A204.1 (cell line): ENCODE measurements at regions not wholly inside any gene's neighbourhood (a gene's known extent, or its start where the extent isn't known, plus 50 kb on each side); places are given as distances from the start of the nearest gene placed in this dataset.

ENCODE experiments used
- FAIRE-seq: peaks from 2 replicates; lab custom pipeline; 2012; peaks lifted over from hg19 to GRCh38; lab: Jason Lieb, UNC

- no peak for FAIRE-seq
Observed at GRCh38 chr2:146873056-146873455, 971.8 kb upstream of the ACVR2A start.

- no peak for FAIRE-seq
Observed at GRCh38 chr2:146870691-146871090, 974.1 kb upstream of the ACVR2A start.

GRCh38 chr2:146869328-146869727 is 975.5 kb upstream of the ACVR2A start:
- FAIRE-seq = no peak

GRCh38 chr2:146868051-146868450 is 976.8 kb upstream of the ACVR2A start:
- no peak for FAIRE-seq

GRCh38 chr2:146867477-146867986 is 977.3 kb upstream of the ACVR2A start:
- no peak for FAIRE-seq

GRCh38 chr2:146853741-146854444 is 990.9 kb upstream of the ACVR2A start:
- no peak for FAIRE-seq

- no peak for FAIRE-seq
Observed at GRCh38 chr2:146852661-146853060, 992.2 kb upstream of the ACVR2A start.

- FAIRE-seq = no peak
Observed at GRCh38 chr2:146850746-146851145, 994.1 kb upstream of the ACVR2A start.

- FAIRE-seq = no peak
Observed at GRCh38 chr2:146847846-146848245, 997.0 kb upstream of the ACVR2A start.

GRCh38 chr2:146844226-146844990 is 1000.4 kb upstream of the ACVR2A start:
- no peak for FAIRE-seq

- no peak for FAIRE-seq
Observed at GRCh38 chr2:146837857-146838256, 1007.0 kb upstream of the ACVR2A start.

GRCh38 chr2:146826388-146826787 is 1018.4 kb upstream of the ACVR2A start:
- no peak for FAIRE-seq

- no peak for FAIRE-seq
Observed at GRCh38 chr2:146821836-146822316, 1023.0 kb upstream of the ACVR2A start.

GRCh38 chr2:146820672-146821071 is 1024.2 kb upstream of the ACVR2A start:
- FAIRE-seq = no peak

- FAIRE-seq = no peak
Observed at GRCh38 chr2:146818122-146818521, 1026.7 kb upstream of the ACVR2A start.

GRCh38 chr2:146817613-146818012 is 1027.2 kb upstream of the ACVR2A start:
- no peak for FAIRE-seq

- FAIRE-seq = no peak
Observed at GRCh38 chr2:146814971-146815370, 1029.9 kb upstream of the ACVR2A start.

GRCh38 chr2:146807568-146808168 is 1037.2 kb upstream of the ACVR2A start:
- no peak for FAIRE-seq

GRCh38 chr2:146806364-146807005 is 1038.3 kb upstream of the ACVR2A start:
- FAIRE-seq = no peak

- FAIRE-seq = no peak
Observed at GRCh38 chr2:146804288-146804687, 1040.5 kb upstream of the ACVR2A start.

GRCh38 chr2:146801886-146802285 is 1042.9 kb upstream of the ACVR2A start:
- FAIRE-seq = no peak

- FAIRE-seq = no peak
Observed at GRCh38 chr2:146786396-146786795, 1058.4 kb upstream of the ACVR2A start.

GRCh38 chr2:146785101-146785500 is 1059.7 kb upstream of the ACVR2A start:
- FAIRE-seq = no peak
